HepG2 (cell line): ENCODE measurements at regions not wholly inside any gene's neighbourhood (a gene's known extent, or its start where the extent isn't known, plus 50 kb on each side); places are given as distances from the start of the nearest gene placed in this dataset.

Experiments used
- ATAC-seq: fragments of 200-7000 bp; cut with Tn5 transposase; 3 replicates; pipeline ENCODE4 v1.9.1; 2020; ENCODE audit warnings: mild to moderate bottlenecking, moderate library complexity
- BruUV-seq: library from RNA; stranded (reverse); fragments of 400-500 nt; replicated peaks from 2 replicates; lab custom pipeline; 2021; lab: Mats Ljungman, UMichigan
- CTCF ChIA-PET: fragments of 300-600 bp; formaldehyde crosslinking; extraction: SDS; loops from one replicate; lab custom pipeline; 2021; ENCODE audit warnings: low total read pairs, inconsistent platforms, low intra/inter-chr PET ratio; lab: Yijun Ruan, JAX
- POLR2A ChIA-PET: fragments of 350-600 bp; sonication (Branson Sonifier 250); formaldehyde crosslinking; loops from one replicate; lab custom pipeline; 2020; ENCODE audit warnings: antibody characterized with exemption, inconsistent platforms; lab: Yijun Ruan, JAX
- DNase-seq: peaks from one replicate; pipeline ENCODE4 v3.0.0-alpha.2; 2015; ENCODE audit warnings: low spot score
- FAIRE-seq: peaks from 3 replicates; lab custom pipeline; 2011; peaks lifted over from hg19 to GRCh38; lab: Jason Lieb, UNC
- H2AFZ ChIP-seq: one replicate; pipeline ENCODE4 v1.6.1; 2011; ENCODE audit warnings: low read length, inconsistent platforms
- H3K27ac ChIP-seq: fragments of 300-600 bp; 3 replicates; pipeline ENCODE4 v1.8.0; 2011; ENCODE audit warnings: mixed run types, mild to moderate bottlenecking, mixed read lengths, low read length, inconsistent platforms; ENCODE audit not compliant: insufficient read depth; ENCODE audit errors: extremely low read length
- H3K27me3 ChIP-seq, 2 experiments: fragments of 200-600 bp in 1 of 2; 2 replicates in 1 of 2; 3 replicates in 1 of 2; pipeline versions ENCODE4 v1.6.0 to v1.8.0; 2011; ENCODE audit warnings: low read length in 2 of 2, mild to moderate bottlenecking in 2 of 2, moderate library complexity in 2 of 2, inconsistent platforms in 1 of 2; ENCODE audit not compliant: insufficient read depth in 2 of 2, control insufficient read depth in 1 of 2
- H3K36me3 ChIP-seq, 2 experiments: fragments of 200-600 bp in 1 of 2; replicated peaks in 1 of 2; 2 replicates in 1 of 2; 3 replicates in 1 of 2; pipeline versions ENCODE4 v1.5.1 to v1.8.0; 2011; ENCODE audit warnings: low read length in 2 of 2, inconsistent platforms in 1 of 2; ENCODE audit not compliant: insufficient read depth in 2 of 2, control insufficient read depth in 1 of 2
- H3K4me1 ChIP-seq: 2 replicates; pipeline ENCODE4 v1.5.1; 2012; ENCODE audit warnings: low read length, inconsistent platforms; ENCODE audit not compliant: insufficient read depth
- H3K4me2 ChIP-seq: 2 replicates; pipeline ENCODE4 v1.6.0; 2011; ENCODE audit warnings: low read depth, low read length, inconsistent platforms
- H3K4me3 ChIP-seq, 3 experiments: fragments of 200-600 bp in 1 of 3; sonication (generic), shearing (Covaris generic) in 1 of 3; replicated peaks in 1 of 3; 2 replicates each; pipeline ENCODE4 v1.5.1; 2011 to 2016; ENCODE audit warnings: low read length in 3 of 3, inconsistent platforms in 2 of 3, low read depth in 2 of 3, mild to moderate bottlenecking in 2 of 3, control low read depth in 1 of 3, mixed read lengths in 1 of 3; ENCODE audit not compliant: insufficient read depth in 1 of 3
- H3K79me2 ChIP-seq: one replicate; pipeline ENCODE4 v1.6.1; 2011; ENCODE audit warnings: low read length, inconsistent platforms; ENCODE audit not compliant: insufficient read depth
- H3K9ac ChIP-seq: 2 replicates; pipeline ENCODE4 v1.6.0; 2011; ENCODE audit warnings: mild to moderate bottlenecking, low read depth, low read length, inconsistent platforms; ENCODE audit not compliant: insufficient read depth
- H3K9me3 ChIP-seq: 2 replicates; pipeline ENCODE4 v1.5.1; 2012; ENCODE audit warnings: mild to moderate bottlenecking, low read length
- H4K20me1 ChIP-seq: 2 replicates; pipeline ENCODE4 v1.6.0; 2011; ENCODE audit warnings: inconsistent platforms, mild to moderate bottlenecking, low read length, moderate library complexity; ENCODE audit not compliant: insufficient read depth
- CCAR2 ChIP-seq: fragments of 200-400 bp; formaldehyde crosslinking; optimal IDR thresholded peaks from 2 replicates; pipeline ENCODE3; 2018; ENCODE audit warnings: low read depth, mild to moderate bottlenecking, low read length, moderate library complexity
- HOXA5 ChIP-seq: sonication (generic); formaldehyde crosslinking; IDR thresholded peaks from 2 replicates; pipeline ENCODE4 v1.4.0; 2020; ENCODE audit warnings: missing genetic modification reagents
- MAFF ChIP-seq: IDR thresholded peaks from 2 replicates; pipeline ENCODE4 v1.6.1; 2011; ENCODE audit warnings: low read depth, low read length, improper control_type of control experiment
- MAFK ChIP-seq, 2 experiments: IDR thresholded peaks in 1 of 2; conservative IDR thresholded peaks in 1 of 2; 2 replicates each; pipeline ENCODE4 v1.6.1; 2011; ENCODE audit warnings: improper control_type of control experiment in 2 of 2, low read length in 2 of 2
- ZNF367 ChIP-seq: sonication (generic); formaldehyde crosslinking; IDR thresholded peaks from 2 replicates; pipeline ENCODE4 v1.4.0; 2020; ENCODE audit warnings: missing genetic modification reagents, borderline replicate concordance
- WGBS: methylation state at CpG from one replicate; pipeline ENCODE4 v1.1.6; 2017; ENCODE audit warnings: low lambda C conversion rate; 5-methylcytosine and 5-hydroxymethylcytosine counted together
- in situ Hi-C: cut with HindIII; loops from 2 replicates; pipeline ENCODE4 v1.10.0; 2017; ENCODE audit warnings: low pct_unique_long_range_greater_than_20kb; ENCODE audit not compliant: extremely low pct_ligation_motif_present
- intact Hi-C: fragments of 100-400 bp; cut with micrococcal nuclease; formaldehyde crosslinking; loops from one replicate; pipeline ENCODE4 v1.10.0; 2022; ENCODE audit not compliant: unreplicated experiment

DNA sequence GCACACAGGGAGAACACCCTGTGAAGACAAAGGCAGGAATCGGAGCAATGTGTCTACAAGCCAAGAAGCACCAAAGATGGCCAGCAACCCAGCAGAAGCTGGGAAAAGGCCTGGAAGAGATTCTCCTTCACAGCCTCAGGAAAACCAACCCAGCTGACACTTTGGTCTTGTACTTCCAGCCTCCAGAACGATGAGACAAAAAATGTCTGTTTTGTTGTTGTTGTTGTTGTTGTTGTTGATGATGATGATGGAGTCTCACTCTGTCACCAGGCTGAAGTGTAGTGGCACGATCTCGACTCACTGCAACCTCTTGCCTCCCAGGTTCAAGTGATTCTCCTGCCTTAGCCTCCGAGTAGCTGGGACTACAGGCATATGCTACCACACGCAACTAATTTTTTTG, 157.3 kb downstream of the ETS2 start:
- POLR2A ChIA-PET: no interaction called here
- H2AFZ ChIP-seq: no peak overlapping the region
- DNase-seq (no peak), FAIRE-seq (no peak), ATAC-seq (no peak)
- H3K27me3 ChIP-seq: no peaks in the 10 kb centered on the region
- 89% methylated on average over 6 of the region's 6 CpGs for WGBS
- H3K36me3 ChIP-seq: no peaks in the 10 kb centered on the region
- no peak overlapping the region for H3K9ac ChIP-seq
- peaks cover 6% of the 10 kb centered on the region; the same call in 1 of the 2 replicates for H3K9me3 ChIP-seq
- no TSS peak for BruUV-seq
- H3K4me3 ChIP-seq: no peak overlapping the region
- peaks cover 70% of the 10 kb centered on the region for H3K4me1 ChIP-seq
- in situ Hi-C loops (no loop called here), intact Hi-C loops (no loop called here)
- H3K27ac ChIP-seq: no peak overlapping the region
- no peaks in the 10 kb centered on the region for H4K20me1 ChIP-seq
- H3K79me2 ChIP-seq: no peaks in the 10 kb centered on the region
- TF ChIP-seq ZNF367 (CRISPR knock-in tag) (no peak), CCAR2 (no peak)
- CTCF ChIA-PET: no interaction called here
- no peak overlapping the region for H3K4me2 ChIP-seq

DNA sequence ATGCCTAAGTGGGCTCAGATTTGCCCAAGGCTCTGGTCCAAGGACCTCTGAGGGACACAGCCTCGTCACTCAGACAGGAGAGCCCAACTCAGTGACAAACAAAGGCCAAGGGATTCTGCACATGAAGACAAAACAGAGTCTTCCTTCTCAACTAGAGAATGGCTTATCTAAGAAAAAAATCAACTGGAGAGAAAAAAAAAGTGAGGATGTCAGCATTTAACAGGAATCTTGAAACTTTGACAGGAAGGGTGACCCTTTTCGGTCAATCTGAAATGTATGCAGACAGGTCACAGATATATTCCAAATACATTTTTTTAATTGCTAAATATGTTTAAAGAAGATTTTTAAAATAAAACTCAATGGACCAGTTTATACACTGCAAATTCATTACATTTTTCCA, 154.5 kb downstream of the ETS2 start:
- no peaks in the 10 kb centered on the region for H4K20me1 ChIP-seq
- no peak overlapping the region for H3K27ac ChIP-seq
- H3K4me1 ChIP-seq: peaks cover 70% of the 10 kb centered on the region
- H3K9me3 ChIP-seq: peaks cover 6% of the 10 kb centered on the region; the same call in 1 of the 2 replicates
- no peak overlapping the region for H2AFZ ChIP-seq
- FAIRE-seq (no peak), DNase-seq (no peak), ATAC-seq (no peak)
- no TSS peak for BruUV-seq
- TF ChIP-seq HOXA5 (CRISPR knock-in tag) (no peak), MAFK (conservative IDR thresholded peaks at IDR 0.05 in 1 of 2, IDR thresholded peaks at IDR 0.05 in 1 of 2; ENCODE audit: low read length in 2 of 2) (peak; percentile 63 to 82; a peak in 3 of 4 replicates), MAFF (peak; percentile 60; the same call in 1 of the 2 replicates)
- WGBS: 92% methylated on average over 2 of the region's 2 CpGs
- H3K4me2 ChIP-seq: no peak overlapping the region
- in situ Hi-C loops (no loop called here), intact Hi-C loops (no loop called here)
- H3K79me2 ChIP-seq: no peaks in the 10 kb centered on the region
- no peaks in the 10 kb centered on the region for H3K27me3 ChIP-seq
- no peaks in the 10 kb centered on the region for H3K36me3 ChIP-seq
- no peak overlapping the region for H3K9ac ChIP-seq
- ChIA-PET POLR2A (interaction anchor here (1.2 kb wide), 1 partner anchor 136 kb away, joined by 5 read pairs; no protein-coding TSS in a partner anchor), CTCF (no interaction called here)
- no peak overlapping the region for H3K4me3 ChIP-seq
